Activated CD4-positive, CD25-positive, alpha-beta regulatory T cell treated with anti-CD3 and anti-CD28 coated beads, Interleukin-2, amount 50 U/mL, for 16 hours (primary cell): ENCODE measurements at regions not wholly inside any gene's neighbourhood (a gene's known extent, or its start where the extent isn't known, plus 50 kb on each side); places are given as distances from the start of the nearest gene placed in this dataset.
"Not testable (repeated sequence)": the region's sequence is repeated elsewhere in the genome, so short reads cannot be mapped to it uniquely, and the experiment has no call there.

Source experiments
- DNase-seq: peaks from one replicate; pipeline ENCODE4 v3.0.0-alpha.2; 2020; ENCODE audit warnings: low read depth, low spot score

DNA sequence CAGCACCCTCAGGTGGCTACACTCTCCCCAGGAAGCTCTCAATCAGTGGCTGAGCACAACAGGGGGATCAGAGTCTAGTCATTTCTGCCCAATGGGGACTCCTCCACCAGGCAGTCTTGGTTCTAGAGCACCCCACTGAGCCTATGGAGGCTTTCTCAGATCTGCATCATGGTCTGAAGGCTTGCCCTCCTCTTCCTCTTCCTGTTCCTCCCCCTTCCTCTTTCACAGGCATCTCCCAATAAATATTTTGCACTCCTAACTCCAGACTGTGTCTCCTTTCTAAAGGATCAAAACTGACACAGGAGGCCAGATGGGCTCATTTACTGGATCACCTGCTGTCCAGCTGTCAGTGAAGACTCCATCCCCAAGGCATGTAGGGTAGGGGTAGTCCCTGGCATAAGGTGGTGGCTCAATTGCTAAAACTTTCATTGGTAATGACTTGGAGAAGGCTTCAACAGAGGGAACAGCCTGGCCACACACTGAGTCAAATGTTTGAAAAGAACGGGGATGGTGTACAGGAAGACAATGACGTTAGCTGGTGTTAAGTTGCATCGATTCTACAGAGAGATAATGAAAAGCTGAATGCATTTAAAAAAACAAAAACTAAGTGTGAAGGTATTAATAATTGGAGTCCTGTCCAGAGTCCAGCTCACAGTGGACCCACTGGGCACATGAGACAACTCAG lies 84.2 kb upstream of the SLC2A1 start:
- no peak for DNase-seq

- DNase-seq: no peak
Measured at GRCh38 chr1:43042127-43042526, 83.5 kb upstream of the SLC2A1 start.

- DNase-seq: no peak
Measured at GRCh38 chr1:43041591-43041990, 82.9 kb upstream of the SLC2A1 start.

GRCh38 chr1:43039228-43040055 lies 80.8 kb upstream of the SLC2A1 start:
- DNase-seq: no peak

DNA sequence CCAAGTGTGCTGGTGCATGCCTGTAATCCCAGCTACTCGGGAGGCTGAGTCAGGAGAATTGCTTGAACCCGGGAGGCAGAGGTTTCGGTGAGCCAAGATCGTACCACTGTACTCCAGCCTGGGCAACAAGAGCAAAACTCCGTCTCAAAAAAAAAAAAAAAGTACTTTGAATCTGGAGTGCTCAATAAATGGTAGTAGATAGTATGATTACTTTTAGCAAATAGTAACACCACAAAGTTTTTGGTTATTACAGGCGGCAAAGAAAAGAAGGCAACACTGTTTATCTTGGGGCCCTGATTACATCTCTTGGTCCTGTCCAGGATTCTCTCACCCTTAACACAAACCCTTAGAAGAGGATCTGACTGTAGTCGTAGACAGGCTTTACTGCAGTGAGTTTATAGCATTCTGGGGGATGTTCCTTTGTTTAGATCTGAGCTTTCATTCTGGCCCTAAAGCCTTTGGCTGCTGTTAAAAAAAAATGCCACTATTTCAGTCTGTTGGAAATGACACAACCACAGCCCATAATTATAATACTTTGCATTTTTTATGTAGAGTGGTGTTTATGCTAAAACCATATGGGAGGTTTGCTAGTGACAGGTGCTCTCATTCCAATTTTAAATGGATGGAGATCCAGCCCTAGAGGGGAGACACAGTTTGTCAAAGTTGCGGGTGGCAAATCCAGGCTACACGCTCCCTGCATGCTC lies 79.7 kb upstream of the SLC2A1 start:
- no peak for DNase-seq

DNA sequence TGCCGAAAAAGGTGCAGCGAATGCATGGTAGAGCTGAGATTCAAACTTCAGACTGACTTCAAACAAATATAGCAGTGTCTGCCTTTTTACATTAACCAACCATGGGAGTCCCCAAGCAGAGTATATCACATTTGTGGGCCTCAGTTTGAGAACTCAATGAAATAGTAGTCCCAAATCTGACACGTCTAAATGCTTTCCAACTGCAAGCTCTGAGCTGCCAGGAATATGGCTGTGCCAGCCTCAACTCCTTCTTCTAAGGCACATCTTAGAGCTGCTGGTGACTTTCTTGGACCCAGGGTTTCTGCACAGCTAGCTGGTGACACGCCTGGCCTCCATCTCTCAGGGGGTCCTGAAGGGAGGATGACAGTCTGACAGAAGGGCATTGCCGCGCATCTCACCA lies 78.8 kb upstream of the SLC2A1 start:
- DNase-seq: no peak

GRCh38 chr1:43036932-43037331 lies 78.3 kb upstream of the SLC2A1 start:
- no peak for DNase-seq

GRCh38 chr1:43035821-43036741 lies 77.4 kb upstream of the SLC2A1 start:
- DNase-seq: no peak

GRCh38 chr1:43034778-43035177 lies 76.1 kb upstream of the SLC2A1 start:
- no peak for DNase-seq

DNA sequence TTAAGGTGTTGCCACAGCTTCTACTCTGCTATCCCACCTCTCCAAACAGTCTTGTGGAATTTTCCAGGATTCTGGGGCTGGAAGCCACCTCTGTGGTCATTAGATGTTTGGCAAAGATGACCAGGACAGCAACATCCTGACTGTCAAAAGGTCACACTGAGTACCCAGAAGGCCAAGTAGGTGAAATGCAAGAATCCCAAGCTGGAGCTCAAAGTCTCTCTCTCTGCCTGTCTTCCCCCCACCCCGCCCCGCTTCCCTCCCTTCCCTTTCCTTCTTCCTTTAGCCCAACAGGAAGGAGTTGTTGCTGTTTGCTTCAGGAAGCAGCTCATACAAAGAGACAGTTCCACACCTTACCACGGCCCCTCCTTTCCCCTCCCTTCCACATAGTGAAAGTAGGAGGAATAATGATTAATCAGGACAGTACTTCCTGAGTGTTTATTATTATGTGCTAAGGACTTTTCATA lies 75.6 kb upstream of the SLC2A1 start:
- no peak for DNase-seq

- DNase-seq: no peak
Measured at GRCh38 chr1:43031316-43032203, 72.9 kb upstream of the SLC2A1 start.

DNA sequence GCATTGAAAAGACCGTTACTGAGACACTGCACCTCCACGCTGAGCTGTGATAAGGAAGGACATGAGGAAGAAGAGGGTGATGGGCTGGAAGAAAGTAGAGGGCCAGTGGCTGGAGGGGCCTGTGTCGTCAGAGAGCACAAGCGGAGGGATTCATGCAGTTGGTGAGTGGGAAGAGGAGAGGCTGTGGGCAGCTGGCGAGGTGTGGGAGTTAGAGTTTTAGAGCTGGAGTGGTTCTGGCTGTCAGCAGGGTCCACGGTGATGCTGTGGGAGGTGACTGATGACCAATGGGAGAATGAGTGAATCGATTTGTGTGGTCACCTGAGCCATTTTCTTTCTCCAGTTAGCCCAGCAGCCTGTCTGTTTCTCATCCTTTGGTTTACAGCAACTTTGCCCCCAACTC lies 66.2 kb upstream of the SLC2A1 start:
- no peak for DNase-seq

DNA sequence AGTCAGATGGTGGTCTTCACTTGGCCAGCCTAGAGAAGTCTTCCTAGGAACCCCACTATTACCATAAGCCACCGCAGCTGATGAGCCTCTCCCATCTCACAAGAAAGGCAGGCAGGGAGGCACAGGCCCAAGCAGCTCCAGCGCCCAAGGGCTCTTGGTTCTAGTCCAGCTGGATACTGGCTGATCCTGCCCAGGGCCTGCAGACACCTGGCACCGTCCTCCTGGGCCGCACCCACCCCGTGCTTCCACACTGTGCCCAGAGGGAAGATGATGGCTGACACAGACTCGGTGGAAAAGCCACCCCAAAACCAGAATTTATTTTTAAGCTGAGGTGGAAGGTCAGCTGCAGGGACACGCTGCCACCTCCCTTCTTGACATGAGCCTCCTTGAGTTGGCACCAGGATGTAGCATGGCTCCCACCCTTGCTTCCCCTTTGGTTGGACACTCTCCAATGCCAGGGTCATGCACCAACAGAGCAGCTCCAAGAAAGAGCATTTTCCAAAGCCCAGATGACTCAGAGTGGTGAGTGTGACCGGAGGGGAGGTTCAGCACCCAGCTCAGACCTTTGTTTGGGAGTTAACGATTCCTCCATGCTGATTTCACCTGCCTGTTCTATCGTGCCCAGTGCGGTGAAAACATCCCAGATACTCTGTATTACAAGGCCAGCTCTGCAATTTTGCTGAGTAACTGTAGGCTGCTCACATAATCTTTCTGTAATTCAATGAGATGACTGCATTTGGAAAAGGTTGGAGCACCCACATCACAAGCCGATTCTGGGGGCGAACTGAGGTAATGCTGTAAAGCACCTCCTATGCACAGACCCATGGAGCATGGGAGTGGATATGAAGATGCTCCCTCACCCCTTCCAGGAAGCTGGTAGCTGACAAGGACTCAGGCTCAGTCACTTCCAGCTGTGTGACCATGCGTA lies 63.1 kb upstream of the SLC2A1 start:
- no peak for DNase-seq

- DNase-seq: no peak
Measured at GRCh38 chr1:43019226-43019625, 60.6 kb upstream of the SLC2A1 start.

GRCh38 chr1:43018121-43018520 lies 59.5 kb upstream of the SLC2A1 start:
- DNase-seq: no peak

GRCh38 chr1:43015269-43015668 lies 56.6 kb upstream of the SLC2A1 start:
- no peak for DNase-seq

GRCh38 chr1:43014579-43014978 lies 55.9 kb upstream of the SLC2A1 start:
- DNase-seq: not testable (repeated sequence)

DNA sequence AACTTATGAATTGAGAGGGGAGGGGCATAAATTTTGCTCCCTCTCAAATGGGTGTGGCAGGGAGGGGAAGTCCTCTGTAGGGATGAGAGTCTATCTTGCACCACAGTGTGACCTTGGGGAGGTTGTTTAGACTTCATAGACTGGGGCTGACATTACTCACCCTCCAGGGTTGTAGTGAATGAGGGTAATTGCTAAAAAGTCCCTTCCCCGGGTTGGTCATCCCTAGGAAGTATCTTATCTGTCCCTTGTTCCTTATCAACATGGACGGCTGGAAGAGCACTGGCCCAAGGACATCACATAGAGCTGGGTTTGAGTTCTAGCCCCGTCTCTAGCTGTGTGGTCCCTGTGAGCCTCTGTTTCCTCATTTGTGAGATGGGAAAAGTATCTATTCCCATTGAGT lies 52.4 kb upstream of the SLC2A1 start:
- DNase-seq: no peak

- DNase-seq: no peak
Measured at GRCh38 chr1:43009274-43009673, 50.6 kb upstream of the SLC2A1 start.
